GM12878 (cell line): ENCODE measurements at regions not wholly inside any gene's neighbourhood (a gene's known extent, or its start where the extent isn't known, plus 50 kb on each side); places are given as distances from the start of the nearest gene placed in this dataset.

Experiments used
- ATAC-seq: fragments of 200-7000 bp; cut with Tn5 transposase; 3 replicates; pipeline ENCODE4 v1.9.1; 2020; ENCODE audit warnings: mild to moderate bottlenecking, moderate library complexity
- BruUV-seq: library from RNA; stranded (reverse); fragments of 400-500 nt; replicated peaks from 2 replicates; lab custom pipeline; 2021; lab: Mats Ljungman, UMichigan
- CTCF ChIA-PET: fragments of 300-600 bp; sonication (Branson Sonifier 250); formaldehyde crosslinking; extraction: SDS; loops from one replicate; lab custom pipeline; 2021; ENCODE audit warnings: inconsistent platforms; lab: Yijun Ruan, JAX
- POLR2A ChIA-PET: fragments of 350-600 bp; formaldehyde crosslinking; extraction: SDS; loops from one replicate; lab custom pipeline; 2021; ENCODE audit warnings: inconsistent platforms; lab: Charles Lee
- RAD21 ChIA-PET: fragments of 300-600 bp; sonication (Branson Sonifier 250); formaldehyde crosslinking; loops from one replicate; lab custom pipeline; 2023; ENCODE audit warnings: antibody characterized with exemption; ENCODE audit not compliant: unreplicated experiment; lab: Charles Lee
- SMC1A ChIA-PET: fragments of 300-600 bp; sonication (Branson Sonifier 250); formaldehyde crosslinking; loops from one replicate; lab custom pipeline; 2023; ENCODE audit not compliant: unreplicated experiment, uncharacterized antibody; lab: Charles Lee
- DNase-seq: peaks from one replicate; pipeline ENCODE4 v3.0.0-alpha.2; 2011; ENCODE audit warnings: low read depth, low spot score
- FAIRE-seq: peaks from 3 replicates; lab custom pipeline; 2011; peaks lifted over from hg19 to GRCh38; lab: Jason Lieb, UNC
- H2AFZ ChIP-seq: 2 replicates; pipeline ENCODE4 v1.6.0; 2011; ENCODE audit warnings: low read depth, low read length, control low read depth; ENCODE audit not compliant: control insufficient read depth
- H3K27ac ChIP-seq: 2 replicates; pipeline ENCODE4 v1.5.1; 2011; ENCODE audit warnings: control low read depth; ENCODE audit not compliant: control insufficient read depth, insufficient read depth
- H3K27me3 ChIP-seq, 2 experiments: replicated peaks in 1 of 2; 2 replicates each; pipeline versions ENCODE4 v1.6.0 to v1.6.1; 2011; ENCODE audit warnings: low read length in 1 of 2; ENCODE audit not compliant: control insufficient read depth in 2 of 2, insufficient read depth in 2 of 2
- H3K36me3 ChIP-seq, 2 experiments: 2 replicates each; pipeline ENCODE4 v1.5.1; 2011; ENCODE audit warnings: low read length in 1 of 2; ENCODE audit not compliant: control insufficient read depth in 2 of 2, insufficient read depth in 2 of 2
- H3K4me1 ChIP-seq: 2 replicates; pipeline ENCODE4 v1.6.1; 2011; ENCODE audit warnings: mild to moderate bottlenecking, low read length, moderate library complexity, mixed read lengths; ENCODE audit not compliant: control insufficient read depth, insufficient read depth
- H3K4me2 ChIP-seq: 2 replicates; pipeline ENCODE4 v1.6.0; 2011; ENCODE audit warnings: control low read depth; ENCODE audit not compliant: control insufficient read depth, insufficient read depth
- H3K4me3 ChIP-seq: fragments of 200-600 bp; sonication (generic); 2 replicates; pipeline ENCODE4 v1.5.1; 2016
- H3K79me2 ChIP-seq: 2 replicates; pipeline ENCODE4 v1.6.0; 2011; ENCODE audit warnings: low read length; ENCODE audit not compliant: control insufficient read depth, insufficient read depth
- H3K9ac ChIP-seq: 2 replicates; pipeline ENCODE4 v1.8.0; 2011; ENCODE audit warnings: low read length, control low read depth, mixed read lengths; ENCODE audit not compliant: control insufficient read depth, insufficient read depth
- H3K9me3 ChIP-seq: replicated peaks from 3 replicates; pipeline ENCODE4 v1.5.1; 2011; ENCODE audit warnings: mild to moderate bottlenecking, low read length; ENCODE audit not compliant: control insufficient read depth, insufficient read depth
- H4K20me1 ChIP-seq: 2 replicates; pipeline ENCODE4 v1.6.0; 2011; ENCODE audit not compliant: control insufficient read depth, insufficient read depth
- CBFB ChIP-seq: IDR thresholded peaks from 2 replicates; pipeline ENCODE4 v1.6.1; 2016; ENCODE audit warnings: antibody characterized with exemption, low read depth
- EED ChIP-seq: sonication (generic); IDR thresholded peaks from 2 replicates; pipeline ENCODE4 v1.6.1; 2016; ENCODE audit warnings: antibody characterized with exemption, low read depth
- IKZF1 ChIP-seq: fragments of 450-650 bp; conservative IDR thresholded peaks from 2 replicates; pipeline ENCODE4 v1.6.1; 2017; ENCODE audit warnings: antibody characterized with exemption, mild to moderate bottlenecking
- LARP7 ChIP-seq: fragments of 450-650 bp; IDR thresholded peaks from 2 replicates; pipeline ENCODE4 v1.6.1; 2017; ENCODE audit warnings: mild to moderate bottlenecking
- NFYB ChIP-seq: IDR thresholded peaks from 2 replicates; pipeline ENCODE4 v1.6.1; 2011; ENCODE audit warnings: low read depth, mild to moderate bottlenecking, low read length, improper control_type of control experiment, moderate library complexity; ENCODE audit not compliant: insufficient read depth
- NR2C2 ChIP-seq: IDR thresholded peaks from 2 replicates; pipeline ENCODE4 v1.6.1; 2011; ENCODE audit warnings: borderline replicate concordance, low read depth; ENCODE audit not compliant: control insufficient read depth, insufficient read length
- NR2F1 ChIP-seq: fragments of 450-650 bp; conservative IDR thresholded peaks from 2 replicates; pipeline ENCODE4 v1.6.1; 2017; ENCODE audit warnings: mild to moderate bottlenecking
- NRF1 ChIP-seq: conservative IDR thresholded peaks from 2 replicates; pipeline ENCODE4 v1.6.1; 2011; ENCODE audit warnings: mild to moderate bottlenecking, low read depth, low read length, improper control_type of control experiment
- PML ChIP-seq: IDR thresholded peaks from 2 replicates; pipeline ENCODE4 v1.6.1; 2012; ENCODE audit warnings: low read length, inconsistent platforms
- RELA ChIP-seq: fragments of 450-650 bp; IDR thresholded peaks from 2 replicates; pipeline ENCODE4 v1.8.0; 2014; ENCODE audit warnings: borderline replicate concordance; ENCODE audit not compliant: partially characterized antibody
- SUZ12 ChIP-seq: fragments of 200-600 bp; sonication (generic); IDR thresholded peaks from one replicate; pipeline ENCODE4 v1.6.1; 2018; ENCODE audit warnings: antibody characterized with exemption, mild to moderate bottlenecking; ENCODE audit not compliant: unreplicated experiment
- TBL1XR1 ChIP-seq: IDR thresholded peaks from 2 replicates; pipeline ENCODE4 v1.6.1; 2012; ENCODE audit warnings: low read depth, low read length, improper control_type of control experiment
- TCF12 ChIP-seq: IDR thresholded peaks from 2 replicates; pipeline ENCODE4 v1.6.1; 2011; ENCODE audit warnings: low read depth, mild to moderate bottlenecking, low read length
- TCF7 ChIP-seq: IDR thresholded peaks from 2 replicates; pipeline ENCODE4 v1.6.1; 2014; ENCODE audit warnings: antibody characterized with exemption, borderline replicate concordance
- ZSCAN29 ChIP-seq: fragments of 450-650 bp; IDR thresholded peaks from 2 replicates; pipeline ENCODE4 v1.6.1; 2017; ENCODE audit warnings: mild to moderate bottlenecking, moderate library complexity
- WGBS: methylation state at CpG from one replicate; pipeline ENCODE4 v1.1.6; 2016; ENCODE audit warnings: low lambda C conversion rate; ENCODE audit not compliant: insufficient replicate concordance, insufficient coverage; ENCODE audit errors: missing lambda C conversion rate; 5-methylcytosine and 5-hydroxymethylcytosine counted together
- in situ Hi-C: fragments of 300-500 bp; cut with MboI; formaldehyde crosslinking; loops from 9 replicates; pipeline ENCODE4 v1.14.3; 2018; ENCODE audit warnings: mixed read lengths
- intact Hi-C: fragments of 100-400 bp; cut with micrococcal nuclease; formaldehyde crosslinking; loops from one replicate; pipeline ENCODE4 v1.14.2; 2022; ENCODE audit not compliant: unreplicated experiment
- TF ChIP-seq, protein P1 (sequence below): IDR thresholded peaks from 2 replicates; pipeline ENCODE4 v1.6.1; 2011; ENCODE audit warnings: mild to moderate bottlenecking, low read depth, low read length, moderate library complexity; ENCODE audit not compliant: insufficient replicate concordance

DNA sequence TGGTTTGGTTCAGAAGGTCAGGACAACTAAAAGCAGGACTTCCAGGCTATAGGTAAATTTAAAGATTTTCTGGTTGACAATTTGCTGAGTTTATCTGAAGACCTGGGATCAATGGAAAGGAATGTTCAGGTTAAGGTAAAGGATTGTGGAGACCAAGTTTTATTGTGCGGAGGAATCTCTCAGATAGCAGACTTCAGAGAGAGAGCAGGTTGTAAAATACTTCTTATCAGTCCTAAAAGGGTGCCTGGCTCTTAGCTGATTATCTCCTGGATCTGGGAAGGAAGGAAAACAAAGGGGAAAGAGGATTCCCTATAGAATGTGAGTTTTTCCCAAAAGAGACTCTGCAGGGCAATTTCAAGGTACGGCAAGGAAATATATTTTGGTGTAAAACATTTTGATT, 851.5 kb downstream of the DACH1 start:
- no peaks in the 10 kb centered on the region for H3K79me2 ChIP-seq
- no peak overlapping the region for H3K4me2 ChIP-seq
- no peaks in the 10 kb centered on the region for H3K27me3 ChIP-seq
- intact Hi-C loops = no loop called here
- ChIA-PET POLR2A (no interaction called here), RAD21 (no interaction called here), CTCF (no interaction called here), SMC1A (no interaction called here)
- no TSS peak for BruUV-seq
- H3K27ac ChIP-seq = no peak overlapping the region
- no peaks in the 10 kb centered on the region for H3K36me3 ChIP-seq
- FAIRE-seq (no peak), ATAC-seq (no peak), DNase-seq (no peak)
- WGBS = 82% methylated on average over 2 of the region's 2 CpGs
- H3K4me3 ChIP-seq = no peak overlapping the region
- TF ChIP-seq NR2C2 (no peak), ZSCAN29 (no peak), IKZF1 (no peak), NRF1 (no peak), LARP7 (no peak), SUZ12 (no peak), CBFB (no peak), TCF12 (no peak), EED (no peak), TCF7 (no peak), TBL1XR1 (no peak), NR2F1 (no peak), RELA (no peak), PML (no peak), NFYB (no peak)
- TF ChIP-seq, protein P1, sequence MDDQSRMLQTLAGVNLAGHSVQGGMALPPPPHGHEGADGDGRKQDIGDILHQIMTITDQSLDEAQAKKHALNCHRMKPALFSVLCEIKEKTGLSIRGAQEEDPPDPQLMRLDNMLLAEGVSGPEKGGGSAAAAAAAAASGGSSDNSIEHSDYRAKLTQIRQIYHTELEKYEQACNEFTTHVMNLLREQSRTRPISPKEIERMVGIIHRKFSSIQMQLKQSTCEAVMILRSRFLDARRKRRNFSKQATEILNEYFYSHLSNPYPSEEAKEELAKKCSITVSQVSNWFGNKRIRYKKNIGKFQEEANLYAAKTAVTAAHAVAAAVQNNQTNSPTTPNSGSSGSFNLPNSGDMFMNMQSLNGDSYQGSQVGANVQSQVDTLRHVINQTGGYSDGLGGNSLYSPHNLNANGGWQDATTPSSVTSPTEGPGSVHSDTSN = no peak
- H4K20me1 ChIP-seq = no peaks in the 10 kb centered on the region
- in situ Hi-C loops = no loop called here
- no peak overlapping the region for H2AFZ ChIP-seq
- H3K4me1 ChIP-seq = no peaks in the 10 kb centered on the region
- H3K9me3 ChIP-seq = no peaks in the 10 kb centered on the region
- no peak overlapping the region for H3K9ac ChIP-seq
